ENCODE measurements at regions not wholly inside any gene's neighbourhood (a gene's known extent, or its start where the extent isn't known, plus 50 kb on each side); places are given as distances from the start of the nearest gene placed in this dataset.
A peak's percentile ranks its signal among the peaks of the same experiment; 100 is the strongest.

- H2AFZ ChIP-seq, result no peak overlapping the region
- ATAC-seq (peak; percentile 27; the same call in 2 of the 3 replicates), DNase-seq (ENCODE audit: low spot score) (no peak)
- Mint-ChIP-seq H3K9me3 (no peaks in the 10 kb centered on the region), H3K27me3 (ENCODE audit: insufficient read depth, low read depth, poor library complexity) (no peaks in the 10 kb centered on the region), H3K4me1 (peaks cover 6% of the 10 kb centered on the region; the same call in 2 of the 3 replicates), H3K4me3 (no peak overlapping the region), H3K36me3 (ENCODE audit: low read depth) (no peaks in the 10 kb centered on the region), H3K27ac (no peak overlapping the region)
- H3K4me1 ChIP-seq (ENCODE audit: insufficient read depth), result no peaks in the 10 kb centered on the region; the same call in 1 of the 2 replicates
- H3F3A ChIP-seq (replicated peaks; ENCODE audit: low read depth), result no peaks in the 10 kb centered on the region
- H3K27ac ChIP-seq (ENCODE audit: low read depth), result no peak overlapping the region
- no peak overlapping the region for H3K4me2 ChIP-seq
- no peaks in the 10 kb centered on the region for H3K79me2 ChIP-seq (replicated peaks; ENCODE audit: insufficient read depth)
- peaks cover under 1% of the 10 kb centered on the region; the same call in 1 of the 2 replicates for H3K9me2 ChIP-seq (ENCODE audit: insufficient read depth)
- H3K4me3 ChIP-seq, result no peak overlapping the region
- H3K36me3 ChIP-seq (ENCODE audit: insufficient read depth), result no peaks in the 10 kb centered on the region
- no peaks in the 10 kb centered on the region for H3K27me3 ChIP-seq (ENCODE audit: insufficient read depth)
- no peak for TF ChIP-seq ZNF462 (CRISPR knock-in tag; IDR thresholded peaks at IDR 0.05)
- TF ChIP-seq ETS1 (IDR thresholded peaks at IDR 0.05), result no peak
- no peak for TF ChIP-seq EZH2phosphoT487 (IDR thresholded peaks at IDR 0.05; ENCODE audit: unreplicated experiment)
- TF ChIP-seq, protein P1, sequence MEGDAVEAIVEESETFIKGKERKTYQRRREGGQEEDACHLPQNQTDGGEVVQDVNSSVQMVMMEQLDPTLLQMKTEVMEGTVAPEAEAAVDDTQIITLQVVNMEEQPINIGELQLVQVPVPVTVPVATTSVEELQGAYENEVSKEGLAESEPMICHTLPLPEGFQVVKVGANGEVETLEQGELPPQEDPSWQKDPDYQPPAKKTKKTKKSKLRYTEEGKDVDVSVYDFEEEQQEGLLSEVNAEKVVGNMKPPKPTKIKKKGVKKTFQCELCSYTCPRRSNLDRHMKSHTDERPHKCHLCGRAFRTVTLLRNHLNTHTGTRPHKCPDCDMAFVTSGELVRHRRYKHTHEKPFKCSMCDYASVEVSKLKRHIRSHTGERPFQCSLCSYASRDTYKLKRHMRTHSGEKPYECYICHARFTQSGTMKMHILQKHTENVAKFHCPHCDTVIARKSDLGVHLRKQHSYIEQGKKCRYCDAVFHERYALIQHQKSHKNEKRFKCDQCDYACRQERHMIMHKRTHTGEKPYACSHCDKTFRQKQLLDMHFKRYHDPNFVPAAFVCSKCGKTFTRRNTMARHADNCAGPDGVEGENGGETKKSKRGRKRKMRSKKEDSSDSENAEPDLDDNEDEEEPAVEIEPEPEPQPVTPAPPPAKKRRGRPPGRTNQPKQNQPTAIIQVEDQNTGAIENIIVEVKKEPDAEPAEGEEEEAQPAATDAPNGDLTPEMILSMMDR (conservative IDR thresholded peaks at IDR 0.05; ENCODE audit: low read depth in 2 of 2), result no peak
- TF ChIP-seq CREB1 (CRISPR knock-in tag; IDR thresholded peaks at IDR 0.05; ENCODE audit: low read depth), result no peak
- TF ChIP-seq POLR2AphosphoS5 (IDR thresholded peaks at IDR 0.05; ENCODE audit: low read depth), result no peak
- no peak for TF ChIP-seq ZNF114 (CRISPR knock-in tag; IDR thresholded peaks at IDR 0.05)
- no peak for TF ChIP-seq STAT1 (IDR thresholded peaks at IDR 0.05; ENCODE audit: unreplicated experiment)
- TF ChIP-seq ZNF331 (CRISPR knock-in tag; IDR thresholded peaks at IDR 0.05; ENCODE audit: low read depth), result no peak
- no peak for TF ChIP-seq NANOG (IDR thresholded peaks at IDR 0.05; ENCODE audit: borderline replicate concordance)
- TF ChIP-seq EZH2 (IDR thresholded peaks at IDR 0.05; ENCODE audit: low read depth, unreplicated experiment), result no peak
- no peaks in the 10 kb centered on the region for H4K20me1 ChIP-seq (replicated peaks; ENCODE audit: insufficient read depth)
Measured at GRCh38 chr6:56366141-56366852, 118.9 kb upstream of the COL21A1 start.
